DMS153 treated with DMSO at 0.1 percent for 48 hours (cell line): ENCODE measurements at regions not wholly inside any gene's neighbourhood (a gene's known extent, or its start where the extent isn't known, plus 50 kb on each side); places are given as distances from the start of the nearest gene placed in this dataset.
"Not testable (repeated sequence)": the region's sequence is repeated elsewhere in the genome, so short reads cannot be mapped to it uniquely, and the experiment has no call there.

Experiments used
- DNase-seq: peaks from one replicate; lab custom pipeline; 2025; ENCODE audit not compliant: unreplicated experiment; lab: John Stamatoyannopoulos, UW

- no peak for DNase-seq
Measured at GRCh38 chr12:126212824-126213223, 1147.6 kb downstream of the AACS start.

- no peak for DNase-seq
Measured at GRCh38 chr12:126218697-126219096, 1153.5 kb downstream of the AACS start.

- no peak for DNase-seq
Measured at GRCh38 chr12:126219139-126219538, 1153.9 kb downstream of the AACS start.

GRCh38 chr12:126219654-126220279 lies 1154.5 kb downstream of the AACS start:
- DNase-seq, result no peak

- DNase-seq, result no peak
Measured at GRCh38 chr12:126224032-126224431, 1158.8 kb downstream of the AACS start.

- no peak for DNase-seq
Measured at GRCh38 chr12:126228936-126229335, 1163.7 kb downstream of the AACS start.

GRCh38 chr12:126232711-126233110 lies 1167.5 kb downstream of the AACS start:
- no peak for DNase-seq

- no peak for DNase-seq
Measured at GRCh38 chr12:126233625-126234024, 1168.4 kb downstream of the AACS start.

GRCh38 chr12:126243814-126244440 lies 1178.7 kb downstream of the AACS start:
- DNase-seq, result no peak

GRCh38 chr12:126247936-126248335 lies 1182.7 kb downstream of the AACS start:
- no peak for DNase-seq

GRCh38 chr12:126248871-126249403 lies 1183.7 kb downstream of the AACS start:
- DNase-seq, result no peak

GRCh38 chr12:126258190-126258589 lies 1193.0 kb downstream of the AACS start:
- DNase-seq, result no peak

GRCh38 chr12:126262829-126263228 lies 1197.6 kb downstream of the AACS start:
- no peak for DNase-seq

GRCh38 chr12:126268222-126268621 lies 1203.0 kb downstream of the AACS start:
- no peak for DNase-seq

GRCh38 chr12:126271159-126271558 lies 1205.9 kb downstream of the AACS start:
- no peak for DNase-seq

- no peak for DNase-seq
Measured at GRCh38 chr12:126282691-126283090, 1217.5 kb downstream of the AACS start.

- no peak for DNase-seq
Measured at GRCh38 chr12:126286203-126286602, 1221.0 kb downstream of the AACS start.

- no peak for DNase-seq
Measured at GRCh38 chr12:126290456-126290855, 1225.2 kb downstream of the AACS start.

- not testable (repeated sequence) for DNase-seq
Measured at GRCh38 chr12:126291987-126292386, 1226.8 kb downstream of the AACS start.

- no peak for DNase-seq
Measured at GRCh38 chr12:126295652-126296051, 1230.4 kb downstream of the AACS start.

GRCh38 chr12:126309278-126309677 lies 1244.0 kb downstream of the AACS start:
- DNase-seq, result no peak

GRCh38 chr12:126312457-126312856 lies 1247.2 kb downstream of the AACS start:
- DNase-seq, result no peak

GRCh38 chr12:126316411-126316810 lies 1251.2 kb downstream of the AACS start:
- DNase-seq, result no peak
